SK-N-SH treated with all-trans-retinoic acid at 6 μM for 48 hours (cell line): ENCODE measurements at regions not wholly inside any gene's neighbourhood (a gene's known extent, or its start where the extent isn't known, plus 50 kb on each side); places are given as distances from the start of the nearest gene placed in this dataset.
"Not testable (repeated sequence)": the region's sequence is repeated elsewhere in the genome, so short reads cannot be mapped to it uniquely, and the experiment has no call there.

ENCODE experiments used
- ARNTL ChIP-seq: fragments of 450-650 bp; formaldehyde crosslinking; IDR thresholded peaks from 2 replicates; pipeline ENCODE4 v1.5.0; 2020; ENCODE audit warnings: low read depth, mild to moderate bottlenecking, moderate library complexity, borderline replicate concordance
- ZC3H10 ChIP-seq: fragments of 250-450 bp; sonication (Bioruptor Pico); IDR thresholded peaks from 2 replicates; pipeline ENCODE4 v1.5.1; 2021; ENCODE audit warnings: mild to moderate bottlenecking, moderate library complexity
- ZNF8 ChIP-seq: fragments of 450-650 bp; formaldehyde crosslinking; IDR thresholded peaks from 2 replicates; pipeline ENCODE4 v1.5.0; 2020; ENCODE audit warnings: mild to moderate bottlenecking, moderate library complexity

DNA sequence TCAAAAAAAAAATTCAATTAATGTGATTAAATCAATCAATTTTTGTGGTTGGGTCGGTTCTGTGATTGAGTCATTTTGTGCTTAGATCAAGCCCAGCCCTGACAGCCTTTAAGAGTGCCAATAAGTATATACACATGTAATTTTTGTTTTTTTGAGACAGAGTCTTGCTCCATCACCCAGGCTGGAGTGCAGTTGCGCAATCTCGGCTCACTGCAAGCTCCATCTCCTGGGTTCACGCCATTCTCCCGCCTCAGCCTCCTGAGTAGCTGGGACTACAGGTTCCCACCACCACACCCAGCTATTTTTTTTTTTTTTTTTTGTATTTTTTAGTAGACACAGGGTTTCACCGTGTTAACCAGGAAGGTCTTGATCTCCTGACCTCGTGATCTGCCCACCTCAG lies 887.1 kb upstream of the ZNF722 start:
- not testable (repeated sequence) for TF ChIP-seq ARNTL, ZNF8, ZC3H10 (CRISPR knock-in tag)
